B cell (primary cell): ENCODE measurements at regions not wholly inside any gene's neighbourhood (a gene's known extent, or its start where the extent isn't known, plus 50 kb on each side); places are given as distances from the start of the nearest gene placed in this dataset.

Experiments
- EZH2 ChIP-seq: IDR thresholded peaks from 2 replicates; pipeline ENCODE4 v1.6.1; 2012; ENCODE audit warnings: borderline replicate concordance, low read depth, mild to moderate bottlenecking, moderate library complexity, low read length; ENCODE audit not compliant: insufficient read depth, poor library complexity, severe bottlenecking
- TF ChIP-seq, protein P1 (sequence below): fragments of 200-600 bp; IDR thresholded peaks from one replicate; pipeline ENCODE4 v1.8.0; 2022; ENCODE audit warnings: antibody characterized with exemption, mild to moderate bottlenecking

DNA sequence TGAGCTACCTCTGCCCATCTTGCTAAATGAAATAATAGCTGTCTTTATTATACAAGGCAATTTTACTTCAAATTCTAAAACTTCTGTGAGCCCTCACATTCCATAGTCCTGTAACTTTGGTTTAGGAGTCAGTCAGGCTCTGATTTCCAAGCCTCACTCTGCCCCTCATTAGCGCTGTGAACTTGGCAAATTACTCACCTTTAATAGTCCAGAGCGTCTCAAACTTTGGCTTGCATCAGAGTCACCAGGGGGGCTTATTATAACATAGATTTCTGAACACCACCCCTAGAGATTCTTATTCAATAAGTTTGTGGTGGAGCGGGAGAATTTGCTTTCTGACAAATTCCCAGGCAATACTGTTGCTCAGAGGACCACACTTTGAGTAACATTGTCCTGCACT is 126.2 kb upstream of the FGGY start:
- TF ChIP-seq, protein P1, sequence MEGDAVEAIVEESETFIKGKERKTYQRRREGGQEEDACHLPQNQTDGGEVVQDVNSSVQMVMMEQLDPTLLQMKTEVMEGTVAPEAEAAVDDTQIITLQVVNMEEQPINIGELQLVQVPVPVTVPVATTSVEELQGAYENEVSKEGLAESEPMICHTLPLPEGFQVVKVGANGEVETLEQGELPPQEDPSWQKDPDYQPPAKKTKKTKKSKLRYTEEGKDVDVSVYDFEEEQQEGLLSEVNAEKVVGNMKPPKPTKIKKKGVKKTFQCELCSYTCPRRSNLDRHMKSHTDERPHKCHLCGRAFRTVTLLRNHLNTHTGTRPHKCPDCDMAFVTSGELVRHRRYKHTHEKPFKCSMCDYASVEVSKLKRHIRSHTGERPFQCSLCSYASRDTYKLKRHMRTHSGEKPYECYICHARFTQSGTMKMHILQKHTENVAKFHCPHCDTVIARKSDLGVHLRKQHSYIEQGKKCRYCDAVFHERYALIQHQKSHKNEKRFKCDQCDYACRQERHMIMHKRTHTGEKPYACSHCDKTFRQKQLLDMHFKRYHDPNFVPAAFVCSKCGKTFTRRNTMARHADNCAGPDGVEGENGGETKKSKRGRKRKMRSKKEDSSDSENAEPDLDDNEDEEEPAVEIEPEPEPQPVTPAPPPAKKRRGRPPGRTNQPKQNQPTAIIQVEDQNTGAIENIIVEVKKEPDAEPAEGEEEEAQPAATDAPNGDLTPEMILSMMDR, result no peak
- no peak for TF ChIP-seq EZH2
